ENCODE measurements at regions not wholly inside any gene's neighbourhood (a gene's known extent, or its start where the extent isn't known, plus 50 kb on each side); places are given as distances from the start of the nearest gene placed in this dataset.
"Not testable (repeated sequence)": the region's sequence is repeated elsewhere in the genome, so short reads cannot be mapped to it uniquely, and the experiment has no call there.

DNA sequence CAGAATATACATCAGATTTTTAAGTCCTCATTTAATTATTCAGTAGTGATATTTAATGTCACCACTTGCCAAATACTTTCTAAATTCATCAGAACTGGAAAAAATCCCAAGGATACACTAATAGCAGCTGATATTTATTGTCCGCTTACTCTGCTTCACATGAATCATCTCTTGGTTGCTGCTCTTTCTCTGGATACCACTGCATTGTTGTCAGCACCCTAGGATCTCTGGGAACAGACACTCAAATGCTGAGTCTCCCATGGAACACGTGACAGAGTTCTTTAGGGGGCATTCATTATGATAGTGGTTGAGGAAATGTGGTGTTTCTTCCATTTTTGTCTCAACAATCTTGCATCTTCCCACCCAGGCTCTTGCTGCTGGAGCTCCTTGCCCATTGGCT lies 318.0 kb downstream of the RFPL4B start:
- DNase-seq, result no peak

DNA sequence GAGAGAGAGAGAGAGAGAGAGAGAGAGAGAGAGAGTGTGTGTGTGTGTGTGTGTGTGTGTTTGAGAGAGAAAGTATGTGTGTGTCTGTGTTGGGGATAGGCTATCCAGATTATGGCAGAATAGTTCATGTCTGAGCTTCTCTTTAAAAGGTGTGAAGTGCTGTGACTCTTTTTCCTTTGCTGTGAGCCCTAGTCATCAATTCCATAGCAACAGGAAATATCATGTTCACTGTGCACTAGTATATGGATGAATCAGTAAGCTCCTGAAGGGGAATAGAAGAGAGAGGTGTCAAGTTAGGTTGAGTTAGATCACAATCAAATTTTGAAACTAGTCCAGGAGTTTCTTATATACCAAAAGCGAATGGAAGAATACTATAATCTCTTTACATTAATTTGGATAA lies 318.7 kb downstream of the RFPL4B start:
- no peak for DNase-seq

DNA sequence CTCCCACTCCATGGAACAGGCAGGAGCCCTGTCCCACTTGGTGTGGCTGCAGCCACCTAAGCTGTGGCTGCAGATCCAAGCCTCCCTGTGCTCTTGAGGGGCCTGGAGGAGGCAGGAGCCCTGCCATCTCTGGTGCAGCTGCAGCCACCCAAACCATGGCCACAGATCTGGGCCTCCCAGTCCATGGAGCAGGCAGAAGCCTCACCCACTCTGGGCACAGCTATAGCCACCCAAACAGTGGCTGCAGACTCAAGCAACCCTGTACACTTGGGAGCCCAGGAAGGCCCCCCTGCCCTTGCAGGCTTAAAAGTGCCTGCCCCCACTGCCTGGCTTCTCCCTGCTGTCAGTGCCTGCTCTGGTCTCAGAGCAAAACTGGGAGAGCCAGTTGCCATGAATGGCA lies 320.3 kb downstream of the RFPL4B start:
- DNase-seq, result no peak

DNA sequence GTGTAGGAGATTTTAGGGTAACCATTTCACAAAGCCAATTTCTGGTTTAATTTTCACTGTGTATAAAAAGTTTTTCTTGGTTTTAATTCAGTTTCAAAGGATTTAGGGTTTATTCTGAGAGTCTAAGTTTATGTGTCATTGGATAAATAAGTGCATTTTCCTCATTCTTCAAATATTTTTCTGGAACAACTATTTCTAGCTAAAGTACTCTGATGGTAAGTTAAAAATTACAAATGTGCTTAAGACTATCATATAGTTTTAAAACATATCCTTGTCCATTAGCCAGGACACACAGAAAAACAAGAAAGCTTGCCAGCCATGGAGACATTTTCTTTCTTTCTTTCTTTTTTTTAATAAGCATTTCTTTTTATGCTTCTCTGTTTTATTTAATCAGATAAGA lies 333.0 kb downstream of the RFPL4B start:
- no peak for DNase-seq

DNA sequence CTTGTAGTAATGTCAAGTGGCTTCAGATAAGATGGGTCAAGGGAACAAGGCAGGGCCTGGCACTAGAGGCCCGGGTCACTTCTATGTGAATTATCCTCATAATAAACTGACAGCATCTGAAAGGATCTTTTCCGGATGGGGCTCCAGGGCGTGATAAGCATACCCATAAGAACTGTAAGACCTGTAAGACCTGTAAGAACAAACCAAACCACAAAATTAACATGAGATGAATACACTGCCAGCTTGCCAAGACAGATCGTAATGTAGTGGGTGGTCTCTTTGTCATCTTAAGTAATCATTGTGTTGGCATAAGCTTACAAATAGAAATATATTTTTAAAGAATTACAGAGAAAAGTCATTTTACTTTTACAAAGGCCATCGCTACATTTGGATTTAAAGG lies 334.9 kb downstream of the RFPL4B start:
- no peak for DNase-seq

DNA sequence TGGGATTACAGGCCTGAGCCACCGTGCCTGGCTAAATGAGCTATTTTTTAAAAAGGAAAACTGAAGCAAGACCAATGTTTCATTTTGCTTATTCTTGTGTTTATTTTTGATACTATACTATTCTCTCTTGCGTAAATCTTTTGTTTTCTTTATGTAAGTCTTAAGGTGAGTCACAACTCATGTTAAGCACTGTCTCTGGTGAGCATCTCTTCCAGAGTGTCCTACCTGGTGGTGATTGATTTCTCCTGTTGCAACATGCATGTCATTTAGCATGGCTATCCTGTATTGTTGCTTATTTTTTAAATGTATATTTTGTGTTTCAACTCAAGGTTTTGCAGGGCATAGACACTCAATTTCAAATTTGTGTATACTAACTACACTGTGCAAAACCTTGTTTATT lies 336.0 kb downstream of the RFPL4B start:
- no peak for DNase-seq

DNA sequence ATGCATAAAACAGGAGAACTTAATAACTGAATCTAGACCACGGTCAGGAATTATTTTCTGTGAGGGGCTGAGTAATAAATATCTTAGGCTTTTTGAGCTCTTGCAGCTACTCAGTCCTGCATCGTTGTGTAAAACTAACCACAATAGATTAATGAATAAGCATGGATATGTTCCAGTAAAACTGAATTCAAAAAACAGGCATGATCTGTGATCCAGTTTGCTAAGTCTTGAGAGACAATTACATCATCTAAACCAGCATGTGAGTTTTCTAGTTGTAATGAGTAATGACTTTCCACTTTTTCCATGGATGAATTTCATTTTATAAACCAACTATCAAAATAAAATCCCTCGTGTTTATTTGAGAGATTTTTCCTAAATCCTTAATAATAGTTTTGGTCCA lies 336.8 kb downstream of the RFPL4B start:
- DNase-seq, result no peak

DNA sequence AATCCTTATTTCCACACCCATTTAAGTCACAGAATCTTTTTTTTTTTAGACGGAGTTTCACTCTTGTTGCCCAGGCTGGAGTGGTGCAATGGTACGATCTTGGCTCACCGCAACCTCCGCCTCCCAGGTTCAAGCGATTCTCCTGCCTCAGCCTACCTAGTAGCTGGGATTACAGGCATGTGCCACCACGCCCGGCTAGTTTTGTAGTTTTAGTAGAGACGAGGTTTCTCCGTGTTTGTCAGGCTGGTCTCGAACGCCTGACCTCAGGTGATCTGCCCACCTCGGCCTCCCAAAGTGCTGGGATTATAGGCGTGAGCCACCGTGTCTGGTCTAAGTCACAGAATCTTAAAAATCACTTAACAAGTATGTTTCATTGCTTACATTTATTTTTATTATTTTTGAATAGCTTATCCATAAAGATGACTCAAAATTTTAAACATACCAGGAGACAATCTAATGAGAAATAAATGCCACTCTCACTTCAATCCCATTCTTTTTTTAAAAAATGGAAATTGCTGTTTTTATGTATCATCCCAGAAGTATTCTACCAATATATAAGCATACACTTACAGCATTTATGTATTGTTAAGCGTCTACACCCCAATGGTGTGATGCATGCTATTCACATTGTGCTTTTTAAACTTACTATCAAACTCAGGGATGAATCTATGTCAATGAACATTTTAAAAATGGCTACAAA lies 338.5 kb downstream of the RFPL4B start:
- DNase-seq, result not testable (repeated sequence)

DNA sequence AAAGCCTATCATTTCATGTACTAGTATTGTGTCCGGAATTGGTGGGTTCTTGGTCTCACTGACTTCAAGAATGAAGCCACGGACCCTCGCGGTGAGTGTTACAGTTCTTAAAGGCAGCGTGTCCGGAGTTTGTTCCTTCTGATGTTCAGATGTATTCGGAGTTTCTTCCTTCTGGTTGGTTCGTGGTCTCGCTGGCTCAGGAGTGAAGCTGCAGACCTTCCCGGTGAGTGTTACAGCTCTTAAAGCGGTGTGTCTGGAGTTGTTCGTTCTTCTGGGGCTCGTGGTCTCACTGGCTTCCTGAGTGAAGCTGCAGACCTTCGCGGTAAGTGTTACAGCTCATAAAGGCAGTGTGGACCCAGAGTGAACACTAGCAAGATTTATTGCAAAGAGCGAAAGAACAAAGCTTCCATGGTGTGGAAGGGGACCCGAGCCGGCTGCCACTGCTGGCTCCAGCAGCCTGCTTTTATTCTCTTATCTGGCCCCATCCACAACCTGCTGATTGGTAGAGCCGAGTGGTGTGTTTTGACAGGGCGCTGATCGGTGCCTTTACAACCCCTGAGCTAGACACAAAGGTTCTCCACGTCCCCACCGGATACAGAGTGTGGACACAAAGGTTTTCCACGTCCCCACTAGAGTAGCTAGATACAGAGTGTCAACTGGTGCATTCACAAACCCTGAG lies 341.5 kb downstream of the RFPL4B start:
- not testable (repeated sequence) for DNase-seq

DNA sequence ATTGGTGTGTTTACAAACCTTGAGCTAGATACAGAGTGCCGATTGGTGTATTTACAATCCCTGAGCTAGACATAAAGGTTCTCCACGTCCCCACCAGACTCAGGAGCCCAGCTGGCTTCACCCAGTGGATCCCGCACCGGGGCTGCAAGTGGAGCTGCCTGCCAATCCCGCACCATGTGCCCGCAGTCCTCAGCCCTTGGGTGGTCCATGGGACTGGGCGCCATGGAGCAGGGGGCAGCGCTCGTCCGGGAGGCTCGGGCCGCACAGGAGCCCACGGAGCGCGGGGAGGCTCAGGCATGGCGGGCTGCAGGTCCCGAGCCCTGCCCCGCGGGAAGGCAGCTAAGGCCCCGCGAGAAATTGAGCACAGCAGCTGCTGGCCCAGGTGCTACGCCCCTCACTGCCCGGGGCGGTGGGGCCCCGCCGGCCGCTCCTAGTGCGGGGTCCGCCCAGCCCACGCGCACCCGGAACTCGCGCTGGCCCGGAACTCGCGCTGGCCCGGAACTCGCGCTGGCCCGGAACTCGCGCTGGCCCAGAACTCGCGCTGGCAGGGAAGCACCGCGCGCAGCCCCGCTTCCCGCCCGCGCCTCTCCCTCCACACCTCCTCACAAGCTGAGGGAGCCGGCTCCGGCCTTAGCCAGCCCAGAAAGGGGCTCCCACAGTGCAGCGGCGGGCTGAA lies 342.2 kb downstream of the RFPL4B start:
- DNase-seq, result not testable (repeated sequence)

DNA sequence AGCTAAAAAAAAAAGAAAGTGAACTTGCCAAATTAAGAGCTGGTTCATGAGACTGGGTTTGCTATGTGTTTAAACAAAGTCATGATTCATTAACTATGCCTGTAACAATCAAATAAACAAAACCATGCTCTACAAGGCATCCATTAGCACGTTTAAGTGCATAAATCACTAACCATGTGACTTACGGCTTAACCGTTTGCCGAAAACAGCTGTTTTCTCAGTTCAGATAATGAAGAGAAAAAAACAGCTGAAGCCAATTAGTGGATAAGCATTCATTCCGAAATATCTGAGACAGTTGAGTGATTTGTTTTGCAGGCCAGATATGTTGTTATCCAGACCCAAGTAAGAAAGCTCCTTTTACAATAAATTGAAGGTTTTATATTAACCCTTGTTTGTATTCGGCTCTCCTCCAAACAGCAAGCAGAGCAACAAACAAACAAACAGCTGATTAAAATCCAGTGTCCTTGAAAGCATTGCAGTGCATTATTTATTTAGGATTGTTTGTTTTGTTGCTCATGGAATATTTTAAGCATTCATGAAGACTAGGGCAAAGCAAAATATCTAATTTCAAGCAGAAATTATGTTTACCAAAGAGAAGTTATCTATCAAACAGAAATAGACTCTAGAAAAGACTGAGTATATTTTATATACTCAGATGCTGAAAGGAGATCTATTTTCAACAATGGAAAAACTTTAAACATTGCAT lies 343.5 kb downstream of the RFPL4B start:
- DNase-seq, result peak; percentile 64

DNA sequence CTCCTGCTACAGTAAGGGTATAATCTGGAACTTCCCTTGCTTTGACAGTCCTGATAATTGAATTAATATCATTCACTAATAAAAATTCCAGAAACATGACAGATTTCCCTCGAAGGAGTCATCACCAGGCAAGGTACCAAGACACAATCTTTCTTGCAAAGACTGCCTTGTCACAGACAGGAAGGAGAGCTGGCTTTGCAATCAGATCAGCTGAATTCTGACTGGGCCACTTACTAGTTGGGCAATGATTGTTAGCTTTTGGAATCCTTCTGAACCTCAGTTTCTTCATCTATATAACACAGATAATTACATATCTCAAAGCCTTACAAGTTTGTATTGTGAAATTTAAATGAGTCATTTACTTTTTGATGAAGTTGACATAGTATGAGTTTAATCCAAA lies 344.2 kb downstream of the RFPL4B start:
- DNase-seq, result peak; percentile 6

DNA sequence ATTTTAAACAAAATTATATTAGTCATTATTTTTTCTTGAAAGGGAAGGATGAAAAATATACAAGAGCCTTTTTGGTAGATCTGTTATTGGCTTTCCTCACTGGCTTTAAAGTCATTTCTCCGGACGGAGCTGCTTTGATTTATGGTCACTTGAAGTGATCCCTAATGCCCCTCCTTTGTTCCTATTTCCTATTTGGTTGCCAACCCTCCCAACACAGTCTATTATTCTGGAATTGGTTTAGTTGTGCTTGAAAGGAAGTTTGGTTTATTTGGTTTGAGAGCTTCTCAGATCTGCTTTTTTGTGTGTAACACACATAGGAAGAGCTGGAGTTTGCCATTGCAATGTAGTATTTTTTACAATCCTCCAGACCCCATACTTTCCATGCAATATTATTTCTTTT lies 347.9 kb downstream of the RFPL4B start:
- DNase-seq, result no peak

DNA sequence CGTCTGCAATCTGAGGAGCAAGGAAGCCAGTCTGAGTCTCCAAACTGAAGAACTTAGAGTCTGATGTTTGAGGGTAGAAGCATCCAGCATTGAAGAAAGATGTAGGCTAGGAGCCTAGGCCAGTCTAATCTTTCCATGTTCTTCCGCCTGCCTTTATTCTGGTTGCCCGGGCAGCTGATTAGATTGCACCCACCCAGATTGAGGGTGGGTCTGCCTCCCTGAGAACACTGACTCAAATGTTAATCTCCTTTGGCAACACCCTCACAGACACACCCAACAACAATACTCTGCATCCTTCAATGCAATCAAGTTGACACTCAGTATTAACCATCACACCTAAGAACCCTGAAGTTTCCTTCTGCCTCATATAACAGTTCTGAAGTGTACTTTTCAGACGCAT lies 350.1 kb downstream of the RFPL4B start:
- DNase-seq, result no peak

DNA sequence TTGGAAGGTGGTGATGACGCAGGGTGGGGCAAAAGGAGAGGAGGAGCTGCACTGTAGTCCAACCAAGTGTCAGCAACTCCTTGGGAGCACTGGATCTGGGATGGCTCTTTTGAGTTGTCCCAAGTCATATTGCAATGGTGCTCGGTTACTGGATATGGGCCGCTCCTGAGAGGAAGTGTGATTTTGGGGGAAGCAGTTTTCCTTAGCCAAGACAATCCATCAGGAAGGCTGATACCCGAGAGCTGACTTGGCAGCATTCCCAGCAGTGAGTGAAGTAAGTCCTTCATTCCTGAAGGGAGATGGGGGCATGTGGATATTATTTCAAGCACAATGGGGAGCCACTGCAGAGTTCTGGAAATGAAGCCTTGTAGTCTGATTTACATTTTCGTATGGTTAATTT lies 354.1 kb downstream of the RFPL4B start:
- DNase-seq, result peak; percentile 94

DNA sequence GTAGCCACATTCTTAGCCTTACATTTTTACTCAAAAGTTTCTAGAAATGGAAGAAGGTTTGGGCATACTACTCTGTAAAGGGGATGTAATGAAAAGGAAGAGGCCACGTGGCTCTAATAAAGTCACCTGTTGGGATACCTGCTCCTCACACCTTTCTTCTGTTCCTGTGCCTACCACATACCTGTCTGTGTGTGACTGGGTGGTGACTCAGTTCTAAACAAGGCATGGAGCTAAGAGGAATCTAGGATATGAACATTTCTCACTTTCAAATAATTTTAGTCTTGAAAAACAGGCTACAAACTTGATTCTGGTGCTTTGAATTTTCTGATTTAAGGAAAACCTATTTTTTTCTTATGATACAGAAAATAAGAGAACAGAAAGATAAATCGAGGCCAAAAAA lies 363.6 kb downstream of the RFPL4B start:
- no peak for DNase-seq

DNA sequence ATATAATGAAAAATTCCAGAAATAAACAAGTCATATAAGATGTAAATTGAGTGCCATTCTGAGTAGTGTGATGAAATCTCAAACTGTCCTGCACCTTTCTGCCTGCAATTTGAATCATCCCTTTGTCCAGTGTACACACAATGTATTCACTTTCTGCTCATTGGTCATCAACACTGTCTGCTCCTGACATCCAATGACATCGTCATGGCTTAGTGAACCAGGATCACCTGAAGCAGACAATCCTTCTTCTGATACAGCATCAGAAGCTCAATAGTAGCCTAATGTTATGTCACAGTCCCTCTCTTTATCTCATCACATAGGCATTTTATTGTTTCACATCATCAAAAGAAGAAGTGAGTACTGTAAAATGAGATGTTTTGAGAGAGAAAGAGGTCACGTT lies 366.3 kb downstream of the RFPL4B start:
- no peak for DNase-seq

DNA sequence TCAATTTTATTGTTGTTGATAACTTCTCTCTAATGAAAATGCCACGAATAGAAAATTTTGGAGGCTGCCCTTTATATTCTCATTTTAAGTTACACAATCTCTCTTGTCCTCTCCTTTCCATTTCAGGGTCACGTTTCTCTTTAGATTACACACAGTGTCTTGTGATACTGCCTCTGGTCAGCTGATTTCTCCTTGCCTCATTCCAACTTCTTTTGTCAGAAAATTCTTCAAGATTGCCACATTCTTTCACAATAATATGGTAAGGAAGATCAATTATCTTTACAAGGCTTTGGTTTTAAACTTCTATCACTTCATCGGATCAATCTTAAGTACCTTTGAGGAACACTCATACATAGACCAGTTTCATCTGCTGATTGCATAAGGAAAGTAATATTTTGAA lies 370.3 kb downstream of the RFPL4B start:
- no peak for DNase-seq

DNA sequence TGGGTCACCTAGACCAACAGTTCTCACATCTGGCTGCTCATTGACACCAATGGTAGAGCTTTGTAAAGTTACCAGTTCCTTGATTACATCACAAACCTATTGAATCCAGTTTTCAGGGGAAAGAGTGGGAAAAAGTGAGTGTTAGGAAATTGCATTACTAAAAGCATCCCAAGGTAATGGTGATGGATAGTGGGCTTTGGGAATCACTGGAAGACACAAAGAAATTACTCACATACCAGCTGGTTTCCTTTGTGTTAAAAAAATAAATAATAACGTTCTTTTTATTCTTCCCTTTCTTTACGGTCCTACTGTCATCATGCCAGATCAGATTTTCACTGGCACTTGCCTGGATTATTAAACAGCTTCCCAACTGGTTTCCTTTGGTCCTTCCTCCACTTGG lies 370.7 kb downstream of the RFPL4B start:
- DNase-seq, result no peak

DNA sequence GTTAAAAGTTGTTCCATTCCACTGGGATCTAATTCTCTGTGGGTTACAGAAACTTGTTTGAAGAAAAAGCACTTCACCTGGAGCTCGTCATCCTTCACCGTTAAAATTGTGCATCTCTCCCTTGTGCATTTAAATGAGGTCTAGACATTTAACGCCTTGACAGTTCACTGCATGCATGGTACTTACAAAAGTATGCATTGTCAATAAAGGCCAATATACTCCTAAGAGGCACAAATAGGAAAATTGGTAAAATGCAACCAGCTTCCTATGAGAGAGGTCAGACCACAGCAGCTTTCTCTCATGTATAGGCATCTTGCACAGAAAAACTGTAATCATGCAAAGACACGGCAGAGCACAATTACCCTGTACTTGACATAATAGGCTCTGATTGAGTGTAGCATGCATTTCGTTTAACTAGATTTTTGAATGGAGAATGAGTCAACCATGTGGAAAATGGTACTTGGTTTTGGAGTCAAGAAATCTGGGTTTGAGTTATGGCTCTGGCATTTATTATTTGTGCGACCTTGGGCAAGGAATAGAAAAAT lies 378.5 kb downstream of the RFPL4B start:
- no peak for DNase-seq

DNA sequence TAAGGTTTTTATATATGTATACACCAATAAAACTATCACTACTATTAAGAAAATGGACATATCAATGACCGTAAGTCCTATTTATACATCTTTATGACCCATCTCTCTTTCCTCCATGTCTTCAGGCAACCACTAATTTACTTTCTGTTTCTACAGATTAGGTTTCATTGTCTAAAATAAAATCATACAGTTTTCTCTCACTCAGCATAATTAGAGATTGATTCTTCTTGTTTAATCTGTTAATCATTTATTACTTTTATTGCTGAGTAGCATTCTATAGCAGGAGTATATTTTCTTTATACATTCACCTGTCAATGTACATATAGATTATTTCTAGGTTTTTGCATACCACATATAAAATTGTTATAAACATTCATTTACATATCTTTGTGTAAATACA lies 388.0 kb downstream of the RFPL4B start:
- DNase-seq, result no peak

DNA sequence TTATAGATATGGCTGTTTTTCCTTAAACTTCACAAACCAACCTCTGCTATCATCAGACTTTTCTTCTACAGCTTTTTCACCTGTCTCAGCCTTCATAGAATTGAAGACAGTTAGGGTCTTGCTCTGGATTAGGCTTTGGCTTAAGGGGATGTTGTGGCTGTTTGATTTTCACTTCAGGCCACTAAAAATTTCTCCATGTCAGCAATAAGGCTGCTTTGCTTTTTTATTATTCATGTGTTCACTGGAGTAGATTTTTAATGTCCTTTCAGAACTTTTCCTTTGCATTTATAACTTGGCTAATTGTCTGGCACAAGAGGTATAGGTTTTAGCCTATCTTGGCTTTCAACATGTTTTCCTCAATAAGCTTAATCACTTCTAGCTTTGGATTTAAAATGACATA lies 392.6 kb downstream of the RFPL4B start:
- DNase-seq, result no peak

DNA sequence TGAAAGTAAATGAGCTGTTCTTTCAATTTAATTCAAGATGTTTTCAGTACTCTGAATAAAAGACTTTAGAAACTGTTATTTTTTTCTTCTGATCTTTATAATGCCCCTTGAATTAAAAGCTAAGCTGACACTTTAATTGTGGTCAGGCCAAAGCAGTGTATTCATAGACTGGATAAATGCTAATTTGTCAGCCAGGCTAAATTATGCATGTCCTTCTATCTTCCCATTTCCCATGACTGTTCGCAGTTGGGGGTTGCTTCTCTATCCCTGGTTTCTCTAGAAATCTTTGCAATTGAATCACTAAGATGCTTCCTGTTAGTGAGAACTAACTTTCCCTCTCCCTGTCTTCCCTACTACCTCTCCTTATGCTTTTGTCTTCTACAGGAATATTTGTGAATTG lies 396.2 kb downstream of the RFPL4B start:
- DNase-seq, result no peak

All from NCI-H2171 treated with DMSO at 0.1 percent for 48 hours (cell line).